Loucy (cell line): ENCODE measurements at regions not wholly inside any gene's neighbourhood (a gene's known extent, or its start where the extent isn't known, plus 50 kb on each side); places are given as distances from the start of the nearest gene placed in this dataset.

Experiments used
- H2AFZ ChIP-seq: fragments of 200-600 bp; sonication (generic); 2 replicates; pipeline ENCODE4 v1.6.0; 2016; ENCODE audit warnings: antibody characterized with exemption, mild to moderate bottlenecking, low read length, moderate library complexity
- H3F3A ChIP-seq: fragments of 200-600 bp; 2 replicates; pipeline ENCODE4 v1.6.0; 2016; ENCODE audit warnings: antibody characterized with exemption, low read depth, mild to moderate bottlenecking
- H3K27me3 ChIP-seq: fragments of 200-600 bp; sonication (generic); 2 replicates; pipeline ENCODE4 v1.6.1; 2014; ENCODE audit warnings: low read length, mild to moderate bottlenecking; ENCODE audit not compliant: insufficient read depth, poor library complexity, severe bottlenecking
- H3K36me3 ChIP-seq: fragments of 200-600 bp; sonication (generic); 2 replicates; pipeline ENCODE4 v1.6.1; 2016; ENCODE audit warnings: low read length; ENCODE audit not compliant: insufficient read depth
- H3K4me1 ChIP-seq: fragments of 200-600 bp; sonication (generic); 2 replicates; pipeline ENCODE4 v1.5.1; 2014; ENCODE audit warnings: low read length, mild to moderate bottlenecking; ENCODE audit not compliant: insufficient read depth, poor library complexity, severe bottlenecking
- H3K4me2 ChIP-seq: fragments of 200-600 bp; sonication (generic); 2 replicates; pipeline ENCODE4 v1.6.0; 2014; ENCODE audit warnings: antibody characterized with exemption, low read length, low read depth, mild to moderate bottlenecking; ENCODE audit not compliant: poor library complexity, severe bottlenecking
- H3K4me3 ChIP-seq: fragments of 200-600 bp; sonication (generic); 2 replicates; pipeline ENCODE4 v1.5.1; 2014; ENCODE audit warnings: low read length, mild to moderate bottlenecking, mixed read lengths; ENCODE audit not compliant: poor library complexity, severe bottlenecking
- H3K79me2 ChIP-seq: fragments of 200-600 bp; sonication (generic); 2 replicates; pipeline ENCODE4 v1.6.1; 2014; ENCODE audit warnings: low read length; ENCODE audit not compliant: insufficient read depth
- H3K9ac ChIP-seq: fragments of 200-600 bp; sonication (generic); 2 replicates; pipeline ENCODE4 v1.6.0; 2014; ENCODE audit warnings: mild to moderate bottlenecking, low read depth, low read length, moderate library complexity; ENCODE audit not compliant: poor library complexity, severe bottlenecking
- H3K9me2 ChIP-seq: fragments of 200-600 bp; sonication (generic); replicated peaks from 2 replicates; pipeline ENCODE4 v1.6.1; 2016; ENCODE audit warnings: low read depth, low read length, mixed read lengths
- H3K9me3 ChIP-seq: fragments of 200-600 bp; sonication (generic); 2 replicates; pipeline ENCODE4 v1.6.1; 2014; ENCODE audit warnings: mild to moderate bottlenecking, antibody characterized with exemption, low read length, low read depth; ENCODE audit not compliant: insufficient read depth
- H4K20me1 ChIP-seq: fragments of 200-600 bp; sonication (generic); 2 replicates; pipeline ENCODE4 v1.6.0; 2014; ENCODE audit warnings: antibody characterized with exemption, low read length, mild to moderate bottlenecking; ENCODE audit not compliant: insufficient read depth, poor library complexity, severe bottlenecking
- CTCF ChIP-seq: fragments of 200-600 bp; sonication (generic); conservative IDR thresholded peaks from 2 replicates; pipeline ENCODE4 v1.5.1; 2014; ENCODE audit warnings: mild to moderate bottlenecking, antibody characterized with exemption, low read length
- EZH2phosphoT487 ChIP-seq: fragments of 200-600 bp; IDR thresholded peaks from 2 replicates; pipeline ENCODE4 v1.6.1; 2018; ENCODE audit warnings: antibody characterized with exemption, mild to moderate bottlenecking, moderate library complexity, borderline replicate concordance

- Histone ChIP-seq H3K9me2 (no peaks in the 10 kb centered on the region), H3K79me2 (no peaks in the 10 kb centered on the region), H3K9ac (no peak overlapping the region), H3K4me2 (no peak overlapping the region), H3K27me3 (no peaks in the 10 kb centered on the region), H3K4me3 (no peak overlapping the region), H3F3A (no peaks in the 10 kb centered on the region), H3K36me3 (no peaks in the 10 kb centered on the region), H2AFZ (no peak overlapping the region), H3K9me3 (no peaks in the 10 kb centered on the region), H4K20me1 (no peaks in the 10 kb centered on the region), H3K4me1 (peaks cover 2% of the 10 kb centered on the region)
- no peak for TF ChIP-seq CTCF
- TF ChIP-seq EZH2phosphoT487 = no peak
These were observed 158.0 kb downstream of the DMRT2 start for GRCh38 chr9:1208157-1208556.

GRCh38 chr9:1210954-1211353 is 160.8 kb downstream of the DMRT2 start:
- no peaks in the 10 kb centered on the region for H3K9me3 ChIP-seq
- TF ChIP-seq CTCF = no peak
- TF ChIP-seq EZH2phosphoT487 = no peak
- no peaks in the 10 kb centered on the region for H3F3A ChIP-seq

GRCh38 chr9:1216532-1216931 is 166.4 kb downstream of the DMRT2 start:
- H3K36me3 ChIP-seq = no peaks in the 10 kb centered on the region
- H3K79me2 ChIP-seq = no peaks in the 10 kb centered on the region
- H4K20me1 ChIP-seq = no peaks in the 10 kb centered on the region
- H3F3A ChIP-seq = no peaks in the 10 kb centered on the region
- H2AFZ ChIP-seq = no peak overlapping the region
- H3K9ac ChIP-seq = no peak overlapping the region
- no peak overlapping the region for H3K4me2 ChIP-seq
- H3K27me3 ChIP-seq = no peaks in the 10 kb centered on the region
- no peak overlapping the region for H3K4me3 ChIP-seq
- H3K9me2 ChIP-seq = no peaks in the 10 kb centered on the region
- TF ChIP-seq EZH2phosphoT487 (no peak), CTCF (no peak)
- peaks cover 6% of the 10 kb centered on the region for H3K4me1 ChIP-seq
- no peaks in the 10 kb centered on the region for H3K9me3 ChIP-seq

More at GRCh38 chr9:1210954-1211353, 160.8 kb downstream of the DMRT2 start:
- Histone ChIP-seq H3K79me2 (no peaks in the 10 kb centered on the region), H3K36me3 (no peaks in the 10 kb centered on the region), H4K20me1 (no peaks in the 10 kb centered on the region), H3K9me2 (no peaks in the 10 kb centered on the region), H3K4me3 (no peak overlapping the region), H2AFZ (no peak overlapping the region), H3K4me1 (peaks cover 6% of the 10 kb centered on the region), H3K9ac (no peak overlapping the region), H3K27me3 (no peaks in the 10 kb centered on the region), H3K4me2 (no peak overlapping the region)
